ENCODE measurements at regions not wholly inside any gene's neighbourhood (a gene's known extent, or its start where the extent isn't known, plus 50 kb on each side); places are given as distances from the start of the nearest gene placed in this dataset.

DNA sequence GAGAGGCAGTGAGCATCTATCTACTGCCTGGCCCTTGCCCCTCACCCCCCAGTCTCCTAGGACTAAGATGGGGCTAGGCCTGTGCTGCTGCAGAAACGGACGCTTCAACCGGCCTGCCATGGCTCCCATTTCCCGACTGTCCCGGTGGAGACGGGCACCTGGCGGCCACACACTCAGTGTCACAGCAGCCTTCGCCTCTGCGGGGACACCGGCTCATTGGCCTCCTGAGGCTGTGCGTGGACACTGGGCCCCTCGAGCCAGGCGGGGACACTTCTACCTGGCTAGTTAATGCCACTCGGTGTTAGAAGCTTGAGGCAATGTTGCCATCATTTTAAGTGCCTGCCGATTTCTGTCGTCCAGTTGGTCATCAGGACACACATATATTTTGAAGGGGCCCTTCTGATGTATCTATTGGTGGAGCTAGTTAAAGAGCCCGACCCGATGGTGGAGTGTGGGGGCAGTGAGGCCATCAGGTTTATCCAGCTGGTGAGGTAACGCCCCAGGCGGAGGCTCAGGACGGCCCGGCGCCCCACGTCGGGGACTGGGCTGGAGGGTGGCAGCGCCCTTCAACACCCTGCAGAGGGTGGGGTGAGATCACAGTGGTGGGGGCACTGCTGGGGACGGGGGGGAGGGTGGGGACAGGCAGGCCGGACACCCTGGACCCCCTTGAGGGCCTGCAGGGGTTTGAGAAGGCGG, 58.9 kb upstream of the GATA5 start:
- DNase-seq = no peak
- H3K36me3 ChIP-seq = no peaks in the 10 kb centered on the region
- WGBS, 5 donors = 82 to 87% (median 82%) methylated on average over 24 to 29 of the region's 29 CpGs
- intact Hi-C loops (cut with DNase I; ENCODE audit: low total_unique reads) = no loop called here
- TF ChIP-seq CTCF (IDR thresholded peaks at IDR 0.05 in 8 of 11, conservative IDR thresholded peaks at IDR 0.05 in 3 of 11) = no peak
- no peak for TF ChIP-seq POLR2AphosphoS5 (IDR thresholded peaks at IDR 0.05)
- TF ChIP-seq POLR2A (IDR thresholded peaks at IDR 0.05) = no peak
- peaks cover 0 to 83% (median 0%) of the 10 kb centered on the region in 7 donors for H3K27me3 ChIP-seq (replicated peaks in 1 of 7)
- no peak overlapping the region for H3K27ac ChIP-seq
- H3K4me3 ChIP-seq = no peak overlapping the region
- H3K4me1 ChIP-seq = no peaks in the 10 kb centered on the region
- no peaks in the 10 kb centered on the region for H3K9me3 ChIP-seq

- Histone ChIP-seq H3K36me3 (no peaks in the 10 kb centered on the region), H3K4me3 (no peak overlapping the region), H3K27ac (no peak overlapping the region), H3K4me1 (no peaks in the 10 kb centered on the region), H3K27me3 (replicated peaks in 1 of 7) (peaks cover 0 to 85% (median 0%) of the 10 kb centered on the region in 7 donors), H3K9me3 (no peaks in the 10 kb centered on the region)
- 77 to 91% (median 79%) methylated on average over 9 to 11 of the region's 11 CpGs for WGBS, 5 donors
- intact Hi-C loops (cut with DNase I; ENCODE audit: low total_unique reads) = no loop called here
- no peak for TF ChIP-seq POLR2A (IDR thresholded peaks at IDR 0.05)
- no peak for TF ChIP-seq POLR2AphosphoS5 (IDR thresholded peaks at IDR 0.05)
- no peak for TF ChIP-seq CTCF (IDR thresholded peaks at IDR 0.05 in 8 of 11, conservative IDR thresholded peaks at IDR 0.05 in 3 of 11)
- DNase-seq = no peak
Observed at GRCh38 chr20:62535282-62535811, 59.6 kb upstream of the GATA5 start.

DNA sequence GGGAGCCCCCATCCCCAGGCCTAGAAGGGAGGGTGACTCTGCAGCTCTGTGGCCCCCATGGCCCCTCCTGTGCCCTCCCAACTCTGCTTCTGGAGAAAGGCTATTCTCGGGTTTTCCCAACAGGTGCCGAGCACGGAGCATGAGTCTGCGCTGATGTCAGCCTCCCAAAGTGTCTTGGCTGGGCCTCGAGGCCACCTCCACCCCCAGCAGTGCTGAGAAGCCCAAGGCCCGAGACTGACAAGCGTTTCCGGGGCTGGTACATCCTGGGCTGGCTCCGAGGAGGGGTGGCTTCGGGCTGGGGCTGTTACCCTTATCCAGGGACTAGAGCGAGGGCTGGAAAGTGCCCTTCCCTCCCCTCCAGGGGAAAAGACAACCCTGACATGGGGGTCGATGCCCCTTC, 60.2 kb upstream of the GATA5 start:
- H3K27ac ChIP-seq = no peak overlapping the region
- intact Hi-C loops (cut with DNase I; ENCODE audit: low total_unique reads) = no loop called here
- no peak overlapping the region for H3K4me3 ChIP-seq
- H3K36me3 ChIP-seq = no peaks in the 10 kb centered on the region
- TF ChIP-seq POLR2A (IDR thresholded peaks at IDR 0.05) = no peak
- TF ChIP-seq CTCF (IDR thresholded peaks at IDR 0.05 in 8 of 11, conservative IDR thresholded peaks at IDR 0.05 in 3 of 11) = no peak
- no peak for TF ChIP-seq POLR2AphosphoS5 (IDR thresholded peaks at IDR 0.05)
- peaks cover 0 to 85% (median 0%) of the 10 kb centered on the region in 7 donors for H3K27me3 ChIP-seq (replicated peaks in 1 of 7)
- no peaks in the 10 kb centered on the region for H3K9me3 ChIP-seq
- H3K4me1 ChIP-seq = no peaks in the 10 kb centered on the region
- 64 to 84% (median 77%) methylated on average over 7 to 12 of the region's 12 CpGs for WGBS, 5 donors
- DNase-seq = no peak

GRCh38 chr20:62536871-62537401, 61.1 kb upstream of the GATA5 start:
- no peaks in the 10 kb centered on the region for H3K9me3 ChIP-seq
- no peak for DNase-seq
- intact Hi-C loops (cut with DNase I; ENCODE audit: low total_unique reads) = no loop called here
- peaks cover 0 to 85% (median 0%) of the 10 kb centered on the region in 7 donors for H3K27me3 ChIP-seq (replicated peaks in 1 of 7)
- no peaks in the 10 kb centered on the region for H3K36me3 ChIP-seq
- TF ChIP-seq POLR2AphosphoS5 (IDR thresholded peaks at IDR 0.05) (no peak), POLR2A (IDR thresholded peaks at IDR 0.05) (no peak), CTCF (IDR thresholded peaks at IDR 0.05 in 8 of 11, conservative IDR thresholded peaks at IDR 0.05 in 3 of 11) (no peak)
- no peak overlapping the region for H3K27ac ChIP-seq
- 77 to 90% (median 82%) methylated on average over 11 to 16 of the region's 16 CpGs for WGBS, 5 donors
- no peaks in the 10 kb centered on the region for H3K4me1 ChIP-seq
- H3K4me3 ChIP-seq = no peak overlapping the region

Data from spleen (tissue), 11 donors.